HG03457 (cell line): ENCODE measurements at regions not wholly inside any gene's neighbourhood (a gene's known extent, or its start where the extent isn't known, plus 50 kb on each side); places are given as distances from the start of the nearest gene placed in this dataset.
"Not testable (repeated sequence)": the region's sequence is repeated elsewhere in the genome, so short reads cannot be mapped to it uniquely, and the experiment has no call there.

ENCODE experiments used
- ATAC-seq: cut with Tn5 transposase; IDR thresholded peaks from one replicate; pipeline ENCODE4 v1.9.1; 2021; ENCODE audit warnings: moderate number of reproducible peaks; ENCODE audit not compliant: unreplicated experiment

DNA sequence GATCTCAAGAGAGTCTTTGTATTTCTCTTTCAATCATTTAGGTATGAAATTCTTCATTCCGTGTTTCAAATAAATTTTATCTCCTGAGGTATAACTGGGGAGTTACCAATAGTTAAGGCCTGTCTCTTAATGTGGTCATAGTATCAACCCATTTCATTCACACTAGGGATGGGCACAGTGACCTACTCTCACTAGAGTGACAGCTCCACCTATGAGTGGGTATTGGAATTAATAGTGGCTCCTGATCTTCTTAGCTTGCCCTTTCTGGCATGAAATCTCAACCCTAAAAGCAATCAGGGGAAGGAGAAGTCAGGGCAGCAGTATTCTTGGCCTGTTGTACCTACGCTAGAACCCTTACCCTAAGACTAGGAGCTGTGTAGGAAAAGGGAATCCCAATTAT, 507.7 kb downstream of the FAM181B start:
- no peak for ATAC-seq

DNA sequence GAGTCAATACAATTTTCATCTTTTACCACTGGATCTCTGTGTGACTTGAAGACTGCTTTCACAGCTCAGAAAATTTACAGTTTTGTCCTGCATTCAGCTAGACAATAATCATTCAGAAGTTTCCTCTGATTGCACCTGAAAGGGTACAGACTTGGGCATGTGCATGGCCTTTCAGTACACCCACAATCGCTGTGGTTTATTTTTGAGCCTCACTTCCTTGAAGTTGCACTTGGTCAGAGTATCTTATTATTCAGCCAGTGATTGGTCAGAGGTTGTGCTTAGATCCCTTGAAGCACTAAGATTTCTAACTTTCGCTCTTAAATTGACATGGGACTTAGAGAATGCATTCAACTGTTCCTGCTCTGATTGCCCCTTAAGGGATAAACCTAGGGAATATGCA, 508.2 kb downstream of the FAM181B start:
- ATAC-seq: no peak

DNA sequence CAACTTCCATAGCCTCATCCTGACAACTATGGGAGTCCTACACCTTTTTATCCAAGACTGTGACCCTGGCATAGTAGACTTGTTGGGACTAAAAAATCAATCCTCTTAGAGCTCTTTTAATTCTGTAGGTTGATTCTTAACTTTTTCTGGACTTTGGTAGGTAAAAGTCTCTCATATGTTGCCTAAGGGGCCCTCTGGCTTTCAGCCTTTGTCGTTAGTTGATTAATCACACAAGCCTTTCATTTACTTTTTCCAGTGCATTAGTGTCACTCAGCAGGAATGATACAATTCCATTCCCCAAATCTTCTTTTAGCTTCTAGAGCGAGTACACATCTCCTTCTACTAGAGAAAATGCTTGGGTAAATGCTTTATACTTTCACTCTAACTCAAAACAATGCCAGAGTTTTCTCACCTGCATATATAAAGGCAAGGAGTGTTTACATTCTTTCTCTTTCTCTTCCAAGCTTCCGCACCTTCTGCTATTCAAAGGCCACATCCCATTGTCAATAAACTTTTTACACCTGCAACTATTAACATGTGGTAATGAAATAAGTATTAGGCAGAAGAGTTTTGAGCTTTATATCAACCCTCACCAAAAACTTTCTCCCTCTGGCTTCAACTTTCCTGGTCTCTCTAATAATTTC, 516.6 kb downstream of the FAM181B start:
- ATAC-seq: no peak

DNA sequence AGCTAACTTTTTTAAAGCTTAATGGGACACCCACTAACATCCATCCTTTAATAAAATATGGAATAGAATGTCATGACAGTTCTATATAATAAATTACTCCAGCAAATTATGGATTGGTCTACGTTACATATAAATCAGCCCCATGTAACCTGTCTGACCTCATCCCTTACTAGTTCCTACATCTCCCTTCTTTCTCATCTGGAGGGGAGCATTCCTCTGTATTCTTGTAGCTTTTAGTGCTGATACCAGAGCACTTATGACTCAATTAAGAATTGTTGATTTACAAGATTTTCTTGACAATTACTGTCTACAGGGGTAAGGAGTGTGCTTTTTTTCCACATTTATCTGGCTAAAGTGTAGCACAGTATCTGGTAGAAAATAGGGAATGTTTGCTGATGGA, 523.7 kb downstream of the FAM181B start:
- no peak for ATAC-seq

DNA sequence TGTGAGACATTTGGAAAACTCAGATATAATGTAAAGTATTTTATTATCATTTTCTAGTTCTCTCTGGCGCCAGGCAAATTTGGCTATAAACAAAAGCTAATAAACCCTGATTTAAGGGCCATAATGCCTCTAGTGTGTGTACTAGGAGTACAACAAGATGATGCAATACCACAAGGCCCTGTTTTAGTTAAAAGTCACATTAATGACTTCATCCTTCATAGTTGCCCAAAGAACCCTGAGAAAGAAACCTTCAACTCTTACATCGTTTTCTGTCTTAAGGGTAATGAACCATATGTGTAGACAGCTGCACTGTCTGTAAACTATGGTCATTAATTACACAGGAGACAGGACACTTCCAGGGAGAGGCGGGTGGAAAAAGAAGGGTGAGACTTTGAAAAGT, 538.4 kb downstream of the FAM181B start:
- no peak for ATAC-seq

GRCh38 chr11:82194521-82194920, 539.1 kb downstream of the FAM181B start:
- ATAC-seq: no peak

- no peak for ATAC-seq
Measured at GRCh38 chr11:82191695-82192094, 542.0 kb downstream of the FAM181B start.

- no peak for ATAC-seq
Measured at GRCh38 chr11:82185925-82186324, 547.7 kb downstream of the FAM181B start.

- no peak for ATAC-seq
Measured at GRCh38 chr11:82184966-82185365, 548.7 kb downstream of the FAM181B start.

GRCh38 chr11:82183346-82183745, 550.3 kb downstream of the FAM181B start:
- no peak for ATAC-seq

DNA sequence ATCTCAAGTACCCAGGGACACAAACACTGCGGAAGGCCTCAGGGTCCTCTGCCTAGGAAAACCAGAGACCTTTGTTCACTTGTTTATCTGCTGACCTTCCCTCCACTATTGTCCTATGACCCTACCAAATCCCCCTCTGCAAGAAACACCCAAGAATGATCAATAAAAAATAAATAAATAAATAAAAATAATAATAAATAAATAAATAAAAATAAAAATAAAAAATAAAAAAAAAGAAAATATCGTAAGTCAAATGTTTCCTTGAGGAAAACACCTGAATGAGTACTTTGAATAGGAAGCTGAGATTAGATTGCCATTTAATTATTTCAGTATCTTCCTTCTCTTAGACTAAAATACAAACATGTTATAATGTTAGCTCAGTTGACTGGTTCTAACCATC, 551.0 kb downstream of the FAM181B start:
- ATAC-seq: not testable (repeated sequence)

DNA sequence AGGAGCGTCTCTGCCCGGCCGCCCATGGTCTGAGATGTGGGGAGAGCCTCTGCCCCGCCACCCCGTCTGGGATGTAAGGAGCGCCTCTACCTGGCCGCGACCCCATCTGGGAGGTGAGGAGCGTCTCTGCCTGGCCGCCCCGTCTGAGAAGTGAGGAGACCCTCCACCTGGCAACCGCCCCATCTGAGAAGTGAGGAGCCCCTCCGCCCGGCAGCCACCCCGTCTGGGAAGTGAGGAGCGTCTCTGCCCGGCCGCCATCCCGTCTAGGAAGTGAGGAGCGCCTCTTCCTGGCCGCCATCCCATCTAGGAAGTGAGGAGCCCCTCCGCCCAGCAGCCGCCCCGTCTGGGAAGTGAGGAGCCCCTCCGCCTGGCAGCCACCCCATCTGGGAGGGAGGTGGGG, 551.9 kb downstream of the FAM181B start:
- not testable (repeated sequence) for ATAC-seq

DNA sequence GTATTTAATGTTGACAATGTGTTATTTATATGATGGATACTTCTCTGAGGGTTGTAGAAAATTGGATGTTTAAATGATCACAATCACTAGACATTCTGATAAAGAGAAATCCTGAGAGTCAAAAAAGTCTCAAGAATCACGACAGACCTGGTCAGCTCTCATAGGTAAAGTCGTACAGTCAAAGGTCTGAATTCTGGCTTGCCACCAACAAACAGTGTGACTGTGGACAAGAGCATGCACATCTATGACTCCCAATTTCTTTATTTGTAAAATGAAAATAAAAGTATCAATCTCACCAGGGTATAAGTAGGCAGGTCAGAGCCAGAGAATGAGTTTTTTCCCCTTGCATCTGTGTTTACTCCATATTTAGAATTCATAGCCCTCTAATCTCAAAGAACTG, 556.7 kb downstream of the FAM181B start:
- no peak for ATAC-seq

DNA sequence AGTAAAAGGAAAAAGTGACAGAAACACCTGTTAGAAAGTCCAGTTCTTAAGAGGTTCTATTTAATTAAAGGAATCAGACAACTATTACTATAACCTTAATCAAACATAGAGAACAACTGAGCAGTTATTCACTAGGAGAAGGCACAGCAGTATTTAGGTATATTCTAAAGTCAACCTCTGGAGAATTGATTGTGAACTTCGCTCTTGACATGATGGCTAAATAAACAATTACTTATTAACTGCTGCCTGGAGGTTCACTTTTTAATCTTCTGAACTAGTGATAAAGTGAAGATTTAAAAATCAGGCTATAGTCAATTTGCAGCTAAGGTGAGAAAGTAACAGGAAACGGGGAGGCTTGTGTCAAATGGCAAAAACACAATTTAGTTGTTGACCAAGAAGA, 557.3 kb downstream of the FAM181B start:
- no peak for ATAC-seq

GRCh38 chr11:82174610-82175009, 559.1 kb downstream of the FAM181B start:
- no peak for ATAC-seq

- ATAC-seq: no peak
Measured at GRCh38 chr11:82146789-82147188, 586.9 kb downstream of the FAM181B start.

- ATAC-seq: no peak
Measured at GRCh38 chr11:82118946-82119345, 614.7 kb downstream of the FAM181B start.

- no peak for ATAC-seq
Measured at GRCh38 chr11:82117362-82117761, 616.3 kb downstream of the FAM181B start.

GRCh38 chr11:82105331-82105998, 628.2 kb downstream of the FAM181B start:
- no peak for ATAC-seq

GRCh38 chr11:82092904-82093303, 640.8 kb downstream of the FAM181B start:
- ATAC-seq: no peak

- ATAC-seq: no peak
Measured at GRCh38 chr11:82089426-82089825, 644.2 kb downstream of the FAM181B start.

DNA sequence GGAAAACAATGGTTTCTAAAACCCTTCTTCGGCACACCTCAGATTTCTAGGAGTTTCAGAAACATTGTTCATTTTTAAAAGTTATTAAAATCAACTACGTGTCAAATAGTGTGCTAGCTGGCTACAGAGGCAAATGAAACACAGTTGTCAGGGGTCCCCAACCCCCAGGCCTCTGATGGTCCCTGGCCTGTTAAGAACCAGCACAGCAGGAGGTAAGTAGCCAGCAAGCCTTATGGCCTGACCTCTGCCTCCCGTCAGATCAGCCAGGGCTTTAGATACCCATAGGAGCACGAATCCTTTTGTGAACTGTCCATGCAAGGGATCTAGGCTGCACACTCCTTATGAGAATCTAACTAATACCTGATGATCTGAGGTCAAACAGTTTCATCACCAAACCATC, 648.2 kb downstream of the FAM181B start:
- ATAC-seq: no peak

- ATAC-seq: no peak
Measured at GRCh38 chr11:82082976-82083375, 650.7 kb downstream of the FAM181B start.
